Rectal smooth muscle tissue (tissue), 1 donor: ENCODE measurements at regions not wholly inside any gene's neighbourhood (a gene's known extent, or its start where the extent isn't known, plus 50 kb on each side); places are given as distances from the start of the nearest gene placed in this dataset.
"Not testable (repeated sequence)": the region's sequence is repeated elsewhere in the genome, so short reads cannot be mapped to it uniquely, and the experiment has no call there.

Experiments used
- H3K27ac ChIP-seq: one replicate; pipeline ENCODE4 v1.7.0; 2013; ENCODE audit warnings: low read depth, low read length, inconsistent platforms
- H3K27me3 ChIP-seq: one replicate; pipeline ENCODE4 v1.7.0; 2013; ENCODE audit warnings: low read length; ENCODE audit not compliant: control insufficient read depth, insufficient read depth
- H3K36me3 ChIP-seq: one replicate; pipeline ENCODE4 v1.7.0; 2013; ENCODE audit warnings: low read length; ENCODE audit not compliant: control insufficient read depth, insufficient read depth
- H3K4me1 ChIP-seq: one replicate; pipeline ENCODE4 v1.7.0; 2013; ENCODE audit warnings: low read length; ENCODE audit not compliant: control insufficient read depth, insufficient read depth
- H3K4me3 ChIP-seq: one replicate; pipeline ENCODE4 v1.7.0; 2013; ENCODE audit warnings: low read length
- H3K9ac ChIP-seq: one replicate; pipeline ENCODE4 v1.7.0; 2013; ENCODE audit warnings: low read length

- H3K9ac ChIP-seq = no peak overlapping the region
- H3K4me1 ChIP-seq = no peaks in the 10 kb centered on the region
- H3K36me3 ChIP-seq = no peaks in the 10 kb centered on the region
- no peak overlapping the region for H3K27ac ChIP-seq
- H3K27me3 ChIP-seq = peaks cover 3% of the 10 kb centered on the region
- H3K4me3 ChIP-seq = no peak overlapping the region
Observed at GRCh38 chr20:51275181-51275580, 252.3 kb upstream of the KCNG1 start.

GRCh38 chr20:51272401-51272800 lies 249.5 kb upstream of the KCNG1 start:
- Histone ChIP-seq H3K27me3 (peaks cover 3% of the 10 kb centered on the region), H3K36me3 (no peaks in the 10 kb centered on the region), H3K9ac (no peak overlapping the region)

GRCh38 chr20:51271931-51272330 lies 249.0 kb upstream of the KCNG1 start:
- H3K27ac ChIP-seq = no peak overlapping the region
- peaks cover 3% of the 10 kb centered on the region for H3K27me3 ChIP-seq
- no peaks in the 10 kb centered on the region for H3K4me1 ChIP-seq
- H3K36me3 ChIP-seq = no peaks in the 10 kb centered on the region
- no peak overlapping the region for H3K4me3 ChIP-seq
- no peak overlapping the region for H3K9ac ChIP-seq

More at GRCh38 chr20:51272401-51272800, 249.5 kb upstream of the KCNG1 start:
- Histone ChIP-seq H3K4me3 (no peak overlapping the region), H3K27ac (no peak overlapping the region), H3K4me1 (no peaks in the 10 kb centered on the region)

- H3K9ac ChIP-seq, H3K4me1 ChIP-seq, H3K27me3 ChIP-seq, H3K4me3 ChIP-seq, H3K36me3 ChIP-seq, H3K27ac ChIP-seq: not testable (repeated sequence)
Observed at GRCh38 chr20:51271289-51271688, 248.4 kb upstream of the KCNG1 start.

- Histone ChIP-seq H3K27ac (no peak overlapping the region), H3K27me3 (no peaks in the 10 kb centered on the region)
Observed at GRCh38 chr20:51269671-51270070, 246.8 kb upstream of the KCNG1 start.

GRCh38 chr20:51267679-51268078 lies 244.8 kb upstream of the KCNG1 start:
- Histone ChIP-seq H3K4me1 (no peaks in the 10 kb centered on the region), H3K36me3 (no peaks in the 10 kb centered on the region), H3K27ac (no peak overlapping the region), H3K9ac (no peak overlapping the region), H3K27me3 (no peaks in the 10 kb centered on the region), H3K4me3 (no peak overlapping the region)

More at GRCh38 chr20:51269671-51270070, 246.8 kb upstream of the KCNG1 start:
- no peaks in the 10 kb centered on the region for H3K36me3 ChIP-seq
- H3K4me1 ChIP-seq = no peaks in the 10 kb centered on the region
- no peak overlapping the region for H3K4me3 ChIP-seq
- no peak overlapping the region for H3K9ac ChIP-seq

- H3K4me3 ChIP-seq = no peak overlapping the region
- H3K4me1 ChIP-seq = no peaks in the 10 kb centered on the region
- H3K27me3 ChIP-seq = no peaks in the 10 kb centered on the region
- no peak overlapping the region for H3K9ac ChIP-seq
- no peak overlapping the region for H3K27ac ChIP-seq
- no peaks in the 10 kb centered on the region for H3K36me3 ChIP-seq
Observed at GRCh38 chr20:51266353-51266752, 243.4 kb upstream of the KCNG1 start.

GRCh38 chr20:51265361-51265760 lies 242.5 kb upstream of the KCNG1 start:
- no peaks in the 10 kb centered on the region for H3K36me3 ChIP-seq
- H3K4me1 ChIP-seq = no peaks in the 10 kb centered on the region
- H3K4me3 ChIP-seq = no peak overlapping the region
- H3K27ac ChIP-seq = no peak overlapping the region
- no peak overlapping the region for H3K9ac ChIP-seq
- H3K27me3 ChIP-seq = no peaks in the 10 kb centered on the region

GRCh38 chr20:51262240-51262639 lies 239.3 kb upstream of the KCNG1 start:
- H3K27ac ChIP-seq = no peak overlapping the region
- no peak overlapping the region for H3K4me3 ChIP-seq
- no peaks in the 10 kb centered on the region for H3K27me3 ChIP-seq
- H3K4me1 ChIP-seq = no peaks in the 10 kb centered on the region
- H3K9ac ChIP-seq = no peak overlapping the region
- no peaks in the 10 kb centered on the region for H3K36me3 ChIP-seq

- H3K9ac ChIP-seq = no peak overlapping the region
- no peak overlapping the region for H3K27ac ChIP-seq
- H3K4me1 ChIP-seq = no peaks in the 10 kb centered on the region
- no peak overlapping the region for H3K4me3 ChIP-seq
- H3K27me3 ChIP-seq = peaks cover 2% of the 10 kb centered on the region
- H3K36me3 ChIP-seq = no peaks in the 10 kb centered on the region
Observed at GRCh38 chr20:51259455-51259854, 236.5 kb upstream of the KCNG1 start.

GRCh38 chr20:51258582-51259165 lies 235.8 kb upstream of the KCNG1 start:
- no peak overlapping the region for H3K27ac ChIP-seq
- H3K36me3 ChIP-seq = no peaks in the 10 kb centered on the region

GRCh38 chr20:51255417-51255816 lies 232.5 kb upstream of the KCNG1 start:
- Histone ChIP-seq H3K27ac (no peak overlapping the region), H3K4me1 (no peaks in the 10 kb centered on the region)

More at GRCh38 chr20:51258582-51259165, 235.8 kb upstream of the KCNG1 start:
- no peak overlapping the region for H3K4me3 ChIP-seq
- H3K9ac ChIP-seq = no peak overlapping the region
- peaks cover 2% of the 10 kb centered on the region for H3K27me3 ChIP-seq
- H3K4me1 ChIP-seq = no peaks in the 10 kb centered on the region

GRCh38 chr20:51253280-51253679 lies 230.4 kb upstream of the KCNG1 start:
- no peaks in the 10 kb centered on the region for H3K36me3 ChIP-seq
- no peak overlapping the region for H3K9ac ChIP-seq
- H3K27ac ChIP-seq = no peak overlapping the region

More at GRCh38 chr20:51255417-51255816, 232.5 kb upstream of the KCNG1 start:
- no peak overlapping the region for H3K9ac ChIP-seq
- no peak overlapping the region for H3K4me3 ChIP-seq
- H3K36me3 ChIP-seq = no peaks in the 10 kb centered on the region
- peaks cover 2% of the 10 kb centered on the region for H3K27me3 ChIP-seq

More at GRCh38 chr20:51253280-51253679, 230.4 kb upstream of the KCNG1 start:
- H3K4me1 ChIP-seq = no peaks in the 10 kb centered on the region
- H3K4me3 ChIP-seq = no peak overlapping the region
- peaks cover 2% of the 10 kb centered on the region for H3K27me3 ChIP-seq
